IMR-90 (cell line): ENCODE measurements at regions not wholly inside any gene's neighbourhood (a gene's known extent, or its start where the extent isn't known, plus 50 kb on each side); places are given as distances from the start of the nearest gene placed in this dataset.

Experiments
- ATAC-seq: fragments of 200-7000 bp; cut with Tn5 transposase; 2 replicates; pipeline ENCODE4 v1.9.1; 2020; ENCODE audit warnings: low read depth, mild to moderate bottlenecking, moderate library complexity
- BruUV-seq: library from RNA; stranded (reverse); fragments of 400-500 nt; replicated peaks from 2 replicates; lab custom pipeline; 2021; lab: Mats Ljungman, UMichigan
- CTCF ChIA-PET: fragments of 300-600 bp; formaldehyde crosslinking; extraction: SDS; loops from one replicate; lab custom pipeline; 2021; ENCODE audit warnings: antibody characterized with exemption; lab: Yijun Ruan, JAX
- POLR2A ChIA-PET: fragments of 300-600 bp; sonication (Branson Sonifier 250); formaldehyde crosslinking; loops from one replicate; lab custom pipeline; 2022; ENCODE audit warnings: antibody characterized with exemption; ENCODE audit not compliant: unreplicated experiment; lab: Charles Lee
- DNase-seq: peaks from one replicate; pipeline ENCODE4 v3.0.0; 2013
- H2AFZ ChIP-seq: replicated peaks from 2 replicates; pipeline ENCODE3; 2013; ENCODE audit warnings: low read length, mild to moderate bottlenecking; ENCODE audit not compliant: poor library complexity
- H2AK5ac ChIP-seq: 2 replicates; pipeline ENCODE4 v1.6.1; 2013; ENCODE audit warnings: low read depth, low read length, inconsistent platforms
- H2AK9ac ChIP-seq: replicated peaks from 2 replicates; pipeline ENCODE3; 2013; ENCODE audit warnings: mild to moderate bottlenecking, low read depth, low read length, moderate library complexity; ENCODE audit not compliant: poor library complexity
- H2BK120ac ChIP-seq: 2 replicates; pipeline ENCODE4 v1.6.1; 2013; ENCODE audit warnings: low read depth, low read length, inconsistent platforms
- H2BK15ac ChIP-seq: 3 replicates; pipeline ENCODE4 v1.6.1; 2013; ENCODE audit warnings: low read depth, low read length, inconsistent platforms
- H2BK20ac ChIP-seq: 2 replicates; pipeline ENCODE4 v1.6.1; 2013; ENCODE audit warnings: low read depth, mild to moderate bottlenecking, inconsistent platforms, low read length, moderate library complexity
- H2BK5ac ChIP-seq: 2 replicates; pipeline ENCODE4 v1.6.1; 2013; ENCODE audit warnings: mild to moderate bottlenecking, low read depth, low read length, inconsistent platforms; ENCODE audit not compliant: poor library complexity, severe bottlenecking
- H3K14ac ChIP-seq: replicated peaks from 2 replicates; pipeline ENCODE4 v1.6.1; 2013; ENCODE audit warnings: low read depth, low read length, inconsistent platforms
- H3K18ac ChIP-seq: 2 replicates; pipeline ENCODE4 v1.6.1; 2013; ENCODE audit warnings: low read depth, low read length, control low read depth
- H3K23ac ChIP-seq: 2 replicates; pipeline ENCODE4 v1.6.1; 2013; ENCODE audit warnings: low read depth, low read length, inconsistent platforms
- H3K27ac ChIP-seq: 2 replicates; pipeline ENCODE4 v1.5.1; 2013; ENCODE audit warnings: mild to moderate bottlenecking, control low read depth, low read length; ENCODE audit not compliant: insufficient read depth
- H3K27me3 ChIP-seq: 2 replicates; pipeline ENCODE4 v1.6.1; 2013; ENCODE audit warnings: low read length; ENCODE audit not compliant: control insufficient read depth, insufficient read depth
- H3K36me3 ChIP-seq: 2 replicates; pipeline ENCODE4 v1.6.1; 2013; ENCODE audit warnings: low read length, mixed read lengths; ENCODE audit not compliant: control insufficient read depth, insufficient read depth
- H3K4ac ChIP-seq: 2 replicates; pipeline ENCODE4 v1.6.1; 2013; ENCODE audit warnings: low read depth, low read length, inconsistent platforms
- H3K4me1 ChIP-seq: 2 replicates; pipeline ENCODE4 v1.6.1; 2013; ENCODE audit warnings: low read length, mixed read lengths; ENCODE audit not compliant: control insufficient read depth, insufficient read depth
- H3K4me2 ChIP-seq: 2 replicates; pipeline ENCODE4 v1.6.1; 2013; ENCODE audit warnings: low read depth, mild to moderate bottlenecking, control low read depth, low read length, moderate library complexity
- H3K4me3 ChIP-seq: 2 replicates; pipeline ENCODE4 v1.5.1; 2013; ENCODE audit warnings: low read depth, mild to moderate bottlenecking, control low read depth, low read length, moderate library complexity; ENCODE audit not compliant: insufficient read depth
- H3K56ac ChIP-seq: 2 replicates; pipeline ENCODE4 v1.6.1; 2013; ENCODE audit warnings: low read length, inconsistent platforms; ENCODE audit not compliant: insufficient read depth; ENCODE audit errors: extremely low read depth
- H3K79me1 ChIP-seq, 2 experiments: 2 replicates each; pipeline ENCODE4 v1.6.1; 2013; ENCODE audit warnings: low read length in 2 of 2, inconsistent platforms in 1 of 2, low read depth in 1 of 2
- H3K9ac ChIP-seq: 2 replicates; pipeline ENCODE4 v1.6.1; 2013; ENCODE audit warnings: low read depth, low read length, control low read depth
- H3K9me1 ChIP-seq: 2 replicates; pipeline ENCODE4 v1.6.1; 2013; ENCODE audit warnings: low read length, inconsistent platforms; ENCODE audit not compliant: insufficient read depth
- H3K9me3 ChIP-seq: 2 replicates; pipeline ENCODE4 v1.6.1; 2013; ENCODE audit warnings: low read length; ENCODE audit not compliant: control insufficient read depth, insufficient read depth
- H4K20me1 ChIP-seq: 2 replicates; pipeline ENCODE4 v1.6.1; 2013; ENCODE audit warnings: low read length, inconsistent platforms; ENCODE audit not compliant: insufficient read depth
- H4K5ac ChIP-seq: 2 replicates; pipeline ENCODE4 v1.6.1; 2013; ENCODE audit warnings: mild to moderate bottlenecking, low read depth, low read length, control low read depth
- H4K8ac ChIP-seq, 2 experiments: 2 replicates each; pipeline ENCODE4 v1.6.1; 2013; ENCODE audit warnings: low read depth in 2 of 2, low read length in 2 of 2, control low read depth in 1 of 2, inconsistent platforms in 1 of 2
- H4K91ac ChIP-seq: 2 replicates; pipeline ENCODE4 v1.6.1; 2013; ENCODE audit warnings: low read depth, low read length, inconsistent platforms; ENCODE audit not compliant: insufficient read depth
- BHLHE40 ChIP-seq: fragments of 150-350 bp; IDR thresholded peaks from 2 replicates; pipeline ENCODE4 v1.6.1; 2016; ENCODE audit warnings: mild to moderate bottlenecking, low read depth, low read length
- CEBPB ChIP-seq: IDR thresholded peaks from 2 replicates; pipeline ENCODE4 v1.6.1; 2012; ENCODE audit warnings: low read depth, low read length, improper control_type of control experiment
- CHD1 ChIP-seq: IDR thresholded peaks from 2 replicates; pipeline ENCODE4 v1.6.1; 2012; ENCODE audit warnings: low read depth, low read length, improper control_type of control experiment
- FOS ChIP-seq: fragments of 150-350 bp; IDR thresholded peaks from 2 replicates; pipeline ENCODE4 v1.6.1; 2016; ENCODE audit warnings: low read depth, low read length
- MAFK ChIP-seq: IDR thresholded peaks from 2 replicates; pipeline ENCODE4 v1.6.1; 2012; ENCODE audit warnings: low read depth, low read length, improper control_type of control experiment
- MAZ ChIP-seq: IDR thresholded peaks from 2 replicates; pipeline ENCODE4 v1.6.1; 2012; ENCODE audit warnings: low read depth, mild to moderate bottlenecking, low read length, improper control_type of control experiment, moderate library complexity, borderline replicate concordance
- MXI1 ChIP-seq: IDR thresholded peaks from 2 replicates; pipeline ENCODE4 v1.6.1; 2012; ENCODE audit warnings: low read depth, mild to moderate bottlenecking, low read length, moderate library complexity, borderline replicate concordance
- NFE2L2 ChIP-seq: fragments of 150-350 bp; IDR thresholded peaks from 2 replicates; pipeline ENCODE4 v1.6.1; 2016; ENCODE audit warnings: low read depth, mild to moderate bottlenecking, low read length
- POLR2A ChIP-seq: IDR thresholded peaks from 2 replicates; pipeline ENCODE4 v1.6.1; 2012; ENCODE audit warnings: mild to moderate bottlenecking, low read depth, low read length
- RAD21 ChIP-seq: IDR thresholded peaks from 2 replicates; pipeline ENCODE4 v1.6.1; 2012; ENCODE audit warnings: low read length, improper control_type of control experiment
- RCOR1 ChIP-seq: IDR thresholded peaks from 2 replicates; pipeline ENCODE4 v1.6.1; 2012; ENCODE audit warnings: mild to moderate bottlenecking, low read length, improper control_type of control experiment; ENCODE audit not compliant: insufficient replicate concordance
- RFX5 ChIP-seq: IDR thresholded peaks from 2 replicates; pipeline ENCODE4 v1.8.0; 2012; ENCODE audit warnings: low read depth, mild to moderate bottlenecking, low read length, moderate library complexity
- SMC3 ChIP-seq: fragments of 150-350 bp; IDR thresholded peaks from 2 replicates; pipeline ENCODE4 v1.6.1; 2016; ENCODE audit warnings: low read depth, mild to moderate bottlenecking, antibody characterized with exemption, low read length, moderate library complexity
- WGBS, 2 experiments: methylation state at CpG; one replicate each; pipeline versions ENCODE4 v1.1.5 to v1.1.7; 2013; ENCODE audit warnings: missing lambda C conversion rate in 2 of 2; ENCODE audit not compliant: insufficient read length in 1 of 2; ENCODE audit errors: extremely low coverage in 2 of 2; 5-methylcytosine and 5-hydroxymethylcytosine counted together
- dilution Hi-C: fragments of 300-500 bp; cut with HindIII; formaldehyde crosslinking; loops from one replicate; pipeline ENCODE4 v1.14.3; 2018; ENCODE audit warnings: low sequenced_read_pairs; ENCODE audit not compliant: unreplicated experiment
- in situ Hi-C: fragments of 300-500 bp; cut with MboI; formaldehyde crosslinking; loops from 3 replicates; pipeline ENCODE4 v1.14.3; 2019; ENCODE audit warnings: low sequenced_read_pairs, inconsistent platforms, mixed read lengths
- intact Hi-C: fragments of 100-400 bp; cut with micrococcal nuclease; formaldehyde crosslinking; loops from 2 replicates; pipeline ENCODE4 v1.10.0; 2022
- TF ChIP-seq, protein P1 (sequence below): fragments of 150-350 bp; IDR thresholded peaks from 2 replicates; pipeline ENCODE4 v1.6.1; 2016; ENCODE audit warnings: low read depth, mild to moderate bottlenecking, low read length, moderate library complexity, borderline replicate concordance
- TF ChIP-seq, protein P2 (sequence below): conservative IDR thresholded peaks from 2 replicates; pipeline ENCODE4 v1.5.1; 2012; ENCODE audit warnings: mild to moderate bottlenecking, low read depth, low read length, improper control_type of control experiment
- TF ChIP-seq, protein P3 (sequence below): fragments of 150-350 bp; IDR thresholded peaks from 2 replicates; pipeline ENCODE4 v1.6.1; 2017; ENCODE audit warnings: mild to moderate bottlenecking, antibody characterized with exemption, low read length, low read depth

DNA sequence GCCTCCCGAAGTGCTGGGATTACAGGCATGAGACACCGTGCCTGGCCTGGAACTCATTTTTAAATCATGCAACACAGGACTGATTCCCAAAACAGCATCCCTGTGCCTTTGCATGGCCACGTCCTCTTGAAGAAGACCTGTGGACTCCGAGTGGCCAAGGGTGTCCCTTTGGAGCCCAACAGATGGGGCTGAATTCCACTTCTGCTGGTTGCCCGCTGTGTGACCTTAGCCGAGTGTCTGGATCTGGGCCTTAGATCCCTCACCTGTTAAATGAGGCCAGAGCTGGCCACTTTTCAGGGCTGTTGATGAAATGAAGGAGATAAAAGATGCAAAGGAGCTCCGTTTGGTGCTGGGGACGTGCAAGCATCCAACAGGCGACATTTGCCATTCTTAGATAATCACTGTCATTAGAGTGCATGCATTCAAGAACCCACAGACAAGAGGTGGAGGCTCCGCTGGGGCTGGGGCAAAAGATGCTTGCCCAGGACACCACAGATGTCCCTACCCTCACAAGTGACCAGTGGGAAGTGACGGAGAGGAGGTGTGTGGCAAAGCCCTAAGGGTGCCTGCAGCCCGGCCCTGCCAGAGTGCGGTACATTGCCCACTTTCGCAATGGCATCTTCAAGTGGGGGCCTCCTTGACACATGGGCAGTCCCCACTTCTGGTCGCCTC, 354.1 kb upstream of the TNRC6C start:
- Histone ChIP-seq H3K27ac (no peak overlapping the region), H4K20me1 (no peaks in the 10 kb centered on the region), H4K8ac (no peak overlapping the region), H2BK5ac (no peak overlapping the region), H3K4me2 (no peak overlapping the region), H3K56ac (no peak overlapping the region), H3K23ac (no peak overlapping the region), H4K5ac (no peak overlapping the region), H3K14ac (no peak overlapping the region), H2BK120ac (no peak overlapping the region), H3K4ac (no peak overlapping the region), H3K27me3 (peaks cover 16% of the 10 kb centered on the region), H3K9me1 (no peaks in the 10 kb centered on the region), H3K4me3 (no peak overlapping the region), H2AK5ac (no peak overlapping the region), H3K18ac (no peak overlapping the region), H2AFZ (no peak overlapping the region), H2BK15ac (no peak overlapping the region), H3K9me3 (no peaks in the 10 kb centered on the region), H3K9ac (no peak overlapping the region), H3K79me1 (no peaks in the 10 kb centered on the region), H2BK20ac (no peak overlapping the region), H4K91ac (no peak overlapping the region), H2AK9ac (no peak overlapping the region), H3K4me1 (peaks cover 4% of the 10 kb centered on the region; the same call in 1 of the 2 replicates), H3K36me3 (no peaks in the 10 kb centered on the region)
- intact Hi-C loops: no loop called here
- in situ Hi-C loops: no loop called here
- WGBS, 2 experiments: 77% methylated on average over 8 of the region's 15 CpGs; no CpG with 5 or more reads in 1 of the 2 experiments
- dilution Hi-C loops: no loop called here
- DNase-seq: no peak
- POLR2A ChIA-PET: no interaction called here
- no TSS peak for BruUV-seq
- TF ChIP-seq, protein P1, sequence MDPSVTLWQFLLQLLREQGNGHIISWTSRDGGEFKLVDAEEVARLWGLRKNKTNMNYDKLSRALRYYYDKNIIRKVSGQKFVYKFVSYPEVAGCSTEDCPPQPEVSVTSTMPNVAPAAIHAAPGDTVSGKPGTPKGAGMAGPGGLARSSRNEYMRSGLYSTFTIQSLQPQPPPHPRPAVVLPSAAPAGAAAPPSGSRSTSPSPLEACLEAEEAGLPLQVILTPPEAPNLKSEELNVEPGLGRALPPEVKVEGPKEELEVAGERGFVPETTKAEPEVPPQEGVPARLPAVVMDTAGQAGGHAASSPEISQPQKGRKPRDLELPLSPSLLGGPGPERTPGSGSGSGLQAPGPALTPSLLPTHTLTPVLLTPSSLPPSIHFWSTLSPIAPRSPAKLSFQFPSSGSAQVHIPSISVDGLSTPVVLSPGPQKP: no peak
- TF ChIP-seq FOS (no peak), CEBPB (no peak), CHD1 (no peak), SMC3 (no peak), BHLHE40 (no peak), POLR2A (no peak), MXI1 (no peak), RAD21 (no peak), RFX5 (no peak), NFE2L2 (no peak), MAZ (no peak), MAFK (no peak), RCOR1 (no peak)
- TF ChIP-seq, protein P2, sequence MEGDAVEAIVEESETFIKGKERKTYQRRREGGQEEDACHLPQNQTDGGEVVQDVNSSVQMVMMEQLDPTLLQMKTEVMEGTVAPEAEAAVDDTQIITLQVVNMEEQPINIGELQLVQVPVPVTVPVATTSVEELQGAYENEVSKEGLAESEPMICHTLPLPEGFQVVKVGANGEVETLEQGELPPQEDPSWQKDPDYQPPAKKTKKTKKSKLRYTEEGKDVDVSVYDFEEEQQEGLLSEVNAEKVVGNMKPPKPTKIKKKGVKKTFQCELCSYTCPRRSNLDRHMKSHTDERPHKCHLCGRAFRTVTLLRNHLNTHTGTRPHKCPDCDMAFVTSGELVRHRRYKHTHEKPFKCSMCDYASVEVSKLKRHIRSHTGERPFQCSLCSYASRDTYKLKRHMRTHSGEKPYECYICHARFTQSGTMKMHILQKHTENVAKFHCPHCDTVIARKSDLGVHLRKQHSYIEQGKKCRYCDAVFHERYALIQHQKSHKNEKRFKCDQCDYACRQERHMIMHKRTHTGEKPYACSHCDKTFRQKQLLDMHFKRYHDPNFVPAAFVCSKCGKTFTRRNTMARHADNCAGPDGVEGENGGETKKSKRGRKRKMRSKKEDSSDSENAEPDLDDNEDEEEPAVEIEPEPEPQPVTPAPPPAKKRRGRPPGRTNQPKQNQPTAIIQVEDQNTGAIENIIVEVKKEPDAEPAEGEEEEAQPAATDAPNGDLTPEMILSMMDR: no peak
- TF ChIP-seq, protein P3, sequence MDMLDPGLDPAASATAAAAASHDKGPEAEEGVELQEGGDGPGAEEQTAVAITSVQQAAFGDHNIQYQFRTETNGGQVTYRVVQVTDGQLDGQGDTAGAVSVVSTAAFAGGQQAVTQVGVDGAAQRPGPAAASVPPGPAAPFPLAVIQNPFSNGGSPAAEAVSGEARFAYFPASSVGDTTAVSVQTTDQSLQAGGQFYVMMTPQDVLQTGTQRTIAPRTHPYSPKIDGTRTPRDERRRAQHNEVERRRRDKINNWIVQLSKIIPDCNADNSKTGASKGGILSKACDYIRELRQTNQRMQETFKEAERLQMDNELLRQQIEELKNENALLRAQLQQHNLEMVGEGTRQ: no peak
- no peak for ATAC-seq
- CTCF ChIA-PET: no interaction called here
